ENCODE measurements at regions not wholly inside any gene's neighbourhood (a gene's known extent, or its start where the extent isn't known, plus 50 kb on each side); places are given as distances from the start of the nearest gene placed in this dataset.
"Not testable (repeated sequence)": the region's sequence is repeated elsewhere in the genome, so short reads cannot be mapped to it uniquely, and the experiment has no call there.

DNA sequence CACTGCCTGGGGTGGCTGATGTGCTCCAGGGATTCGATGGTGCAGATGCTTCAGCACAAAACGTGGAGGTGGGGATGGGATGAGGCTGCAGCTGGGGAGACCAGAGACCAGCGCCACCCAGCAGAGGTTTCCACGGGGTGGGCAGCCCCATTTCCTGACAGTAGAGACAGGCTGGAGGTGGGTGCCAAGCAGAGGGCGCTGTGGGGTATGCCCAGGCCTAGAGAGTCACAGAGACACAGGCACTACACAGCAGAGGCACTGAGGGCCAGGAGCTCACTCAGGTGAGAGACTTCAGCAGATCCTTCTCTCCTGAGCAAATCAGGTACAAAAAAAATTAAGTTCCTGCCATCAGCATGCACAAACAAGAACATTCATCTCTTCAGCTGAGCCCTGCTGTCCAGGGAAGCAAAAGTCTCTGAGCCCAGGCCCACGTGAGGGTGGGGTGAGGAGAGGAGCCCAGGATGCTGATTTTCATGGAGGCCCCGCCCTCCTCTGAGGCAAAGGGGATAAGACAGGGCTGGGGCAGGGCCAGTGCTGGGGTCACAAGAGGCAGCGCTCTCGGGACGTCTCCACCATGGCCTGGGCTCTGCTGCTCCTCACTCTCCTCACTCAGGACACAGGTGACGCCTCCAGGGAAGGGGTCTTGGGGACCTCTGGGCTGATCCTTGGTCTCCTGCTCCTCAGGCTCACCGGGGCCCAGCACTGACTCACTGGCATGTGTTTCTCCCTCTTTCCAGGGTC lies 53.1 kb downstream of the GGTLC2 start:
- DNase-seq = no peak

GRCh38 chr22:22698263-22698750 lies 53.9 kb downstream of the GGTLC2 start:
- no peak for DNase-seq

- DNase-seq = no peak
Observed at GRCh38 chr22:22700631-22701030, 56.2 kb downstream of the GGTLC2 start.

DNA sequence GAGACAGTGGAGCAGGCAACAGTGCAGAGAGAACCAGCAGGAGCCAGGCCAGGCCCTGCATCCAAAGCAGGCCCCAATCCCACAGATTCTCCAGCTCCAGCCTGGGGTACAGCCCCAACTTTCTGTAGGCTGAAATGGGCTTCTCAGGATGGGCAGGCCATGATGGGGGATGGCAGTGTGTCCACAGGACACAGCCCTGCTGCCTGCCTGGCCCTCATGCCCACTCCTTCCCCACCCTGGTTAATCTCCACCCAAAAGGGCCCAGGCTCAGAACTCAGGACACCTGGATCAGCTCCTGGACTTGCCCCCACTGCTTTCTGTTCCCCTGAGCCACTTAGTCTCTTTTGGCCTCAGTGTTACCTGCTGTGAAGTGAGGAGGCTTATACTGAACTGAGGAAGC lies 57.1 kb downstream of the GGTLC2 start:
- DNase-seq = not testable (repeated sequence)

GRCh38 chr22:22702237-22703202 lies 58.1 kb downstream of the GGTLC2 start:
- no peak for DNase-seq

GRCh38 chr22:22703203-22703570 lies 58.8 kb downstream of the GGTLC2 start:
- no peak for DNase-seq

- DNase-seq = no peak
Observed at GRCh38 chr22:22703715-22704114, 59.3 kb downstream of the GGTLC2 start.

DNA sequence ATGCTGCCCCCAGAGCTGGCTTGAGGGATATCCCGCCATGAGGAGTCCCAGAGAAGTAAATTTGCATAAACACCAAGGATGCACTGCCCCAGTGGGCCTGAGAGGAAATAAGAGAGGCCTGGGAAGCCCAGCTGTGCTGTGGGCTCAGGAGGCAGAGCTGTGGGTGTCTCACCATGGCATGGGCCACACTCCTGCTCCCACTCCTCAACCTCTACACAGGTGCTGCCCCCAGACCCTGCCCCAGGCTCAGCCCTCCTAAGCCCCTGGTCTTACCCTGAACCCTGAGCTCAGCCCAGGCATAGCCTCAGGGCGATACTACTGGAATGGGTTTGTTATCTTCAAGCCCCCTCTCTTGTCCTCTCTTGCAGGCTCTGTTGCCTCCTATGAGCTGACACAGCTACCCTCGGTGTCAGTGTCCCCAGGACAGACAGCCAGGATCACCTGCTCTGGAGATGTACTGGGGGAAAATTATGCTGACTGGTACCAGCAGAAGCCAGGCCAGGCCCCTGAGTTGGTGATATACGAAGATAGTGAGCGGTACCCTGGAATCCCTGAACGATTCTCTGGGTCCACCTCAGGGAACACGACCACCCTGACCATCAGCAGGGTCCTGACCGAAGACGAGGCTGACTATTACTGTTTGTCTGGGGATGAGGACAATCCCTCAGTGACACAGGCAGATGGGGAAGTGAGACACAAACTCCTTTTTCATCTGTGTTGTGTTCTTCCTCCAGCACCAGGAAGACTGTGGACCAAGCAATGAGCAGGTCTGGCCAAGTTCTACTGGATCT lies 59.9 kb downstream of the GGTLC2 start:
- DNase-seq = no peak

DNA sequence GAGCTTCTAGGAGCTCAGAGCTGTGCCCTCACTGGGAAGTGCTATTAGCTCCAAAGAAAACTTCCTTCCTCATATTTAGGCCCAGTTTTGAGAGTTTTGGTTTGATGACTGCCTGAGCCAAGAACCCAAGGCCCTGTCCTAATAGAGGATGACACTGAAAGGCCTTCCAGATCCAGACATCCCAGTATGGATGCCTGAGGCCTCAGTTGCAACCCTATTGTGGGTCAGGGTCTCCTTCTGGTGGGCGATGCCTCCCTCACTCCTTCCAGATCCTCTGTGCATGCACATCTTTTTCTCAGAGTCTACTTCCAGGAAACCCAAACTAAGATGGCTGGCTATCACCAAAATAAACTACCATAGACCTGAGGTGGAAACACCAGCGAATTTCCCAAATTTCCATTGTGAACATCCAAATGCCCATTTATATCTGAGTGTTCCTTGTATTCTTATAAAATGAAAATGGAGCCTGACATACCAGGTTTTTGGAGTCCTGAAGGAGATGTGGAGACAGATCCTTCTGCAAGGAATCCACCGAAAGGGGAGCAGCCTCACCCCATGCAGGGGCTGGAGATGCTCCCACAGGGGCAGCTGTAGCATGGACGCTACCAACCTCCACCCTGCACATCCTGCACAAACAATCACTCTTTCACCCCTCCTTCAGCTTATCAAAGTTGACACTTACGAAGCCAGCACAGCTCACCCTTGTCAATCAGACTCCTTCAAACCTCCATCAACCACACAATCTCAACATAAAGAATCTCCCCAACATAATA lies 61.1 kb downstream of the GGTLC2 start:
- DNase-seq = no peak

GRCh38 chr22:22706253-22706915 lies 62.0 kb downstream of the GGTLC2 start:
- DNase-seq = no peak

- no peak for DNase-seq
Observed at GRCh38 chr22:22709719-22710445, 65.5 kb downstream of the GGTLC2 start.

DNA sequence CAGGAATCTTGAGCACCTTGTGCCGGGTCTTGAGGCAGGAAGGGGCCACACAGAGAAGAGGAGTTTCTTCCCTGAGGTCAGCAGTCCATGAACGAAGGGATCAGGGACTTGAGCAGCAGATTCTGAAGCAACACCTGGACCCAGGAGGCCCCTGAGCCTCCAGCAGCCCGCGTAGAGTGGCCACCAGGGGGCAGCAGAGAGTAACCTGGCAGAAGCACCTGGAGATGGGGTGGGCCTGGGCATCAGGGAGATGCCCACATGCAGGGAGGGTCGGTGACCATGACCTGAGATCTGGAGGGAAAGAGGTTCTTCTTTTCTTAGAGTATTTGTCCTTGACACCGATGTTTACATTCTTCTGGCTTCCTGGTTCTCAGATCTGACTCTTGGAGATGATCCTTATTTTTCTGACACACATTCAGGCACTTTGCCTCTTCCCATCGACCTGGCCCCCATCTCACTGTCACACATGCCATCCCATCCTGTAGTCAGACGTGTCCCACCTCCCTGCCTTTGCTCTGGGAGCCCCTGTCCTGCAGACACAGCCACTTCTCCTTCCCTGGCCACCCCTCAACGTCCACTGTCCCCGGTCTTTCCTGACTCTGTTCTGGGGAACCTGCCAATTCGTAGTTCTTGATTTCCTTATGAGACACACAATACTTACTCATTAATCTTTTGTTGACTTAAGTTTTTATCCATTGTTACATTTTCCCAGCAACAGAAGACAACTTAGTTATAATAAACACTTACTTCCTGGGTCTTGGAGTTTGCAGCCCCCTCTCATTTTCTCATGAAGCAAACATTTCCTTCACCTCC lies 66.5 kb downstream of the GGTLC2 start:
- DNase-seq = peak; percentile 78

DNA sequence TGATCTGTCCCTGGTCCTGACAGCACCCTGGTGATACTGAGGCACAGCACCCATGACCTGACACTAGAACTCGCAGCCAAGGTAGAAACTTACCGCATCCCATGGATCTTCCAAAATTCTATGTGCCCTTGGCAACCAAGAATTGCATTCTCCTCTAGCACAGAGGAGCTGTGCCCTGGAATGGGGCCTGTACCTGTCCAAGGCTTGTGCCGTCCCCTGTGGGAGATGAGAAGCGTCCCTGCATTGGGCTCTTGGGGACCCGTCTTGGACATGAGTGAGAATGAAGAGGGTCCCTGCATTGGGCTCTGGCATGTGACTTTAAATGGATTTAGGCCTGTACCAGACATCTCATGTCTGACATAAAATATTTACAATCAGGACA lies 67.1 kb downstream of the GGTLC2 start:
- no peak for DNase-seq

DNA sequence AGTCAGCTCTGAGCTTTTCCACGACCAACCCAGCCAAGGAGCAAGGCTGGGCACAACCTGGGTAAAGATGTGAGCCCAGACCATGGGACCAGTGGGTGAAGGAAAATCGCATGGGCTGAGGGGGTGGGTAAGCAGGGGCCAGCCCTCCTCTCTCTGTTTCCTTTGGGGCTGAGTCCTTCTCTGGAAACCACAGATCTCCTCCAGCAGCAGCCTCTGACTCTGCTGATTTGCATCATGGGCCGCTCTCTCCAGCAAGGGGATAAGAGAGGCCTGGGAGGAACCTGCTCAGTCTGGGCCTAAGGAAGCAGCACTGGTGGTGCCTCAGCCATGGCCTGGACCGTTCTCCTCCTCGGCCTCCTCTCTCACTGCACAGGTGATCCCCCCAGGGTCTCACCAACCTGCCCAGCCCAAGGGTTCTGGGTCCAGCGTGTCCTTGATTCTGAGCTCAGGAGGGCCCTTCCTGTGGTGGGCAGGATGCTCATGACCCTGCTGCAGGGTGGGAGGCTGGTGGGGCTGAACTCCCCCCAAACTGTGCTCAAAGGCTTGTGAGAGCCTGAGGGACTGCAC lies 67.8 kb downstream of the GGTLC2 start:
- DNase-seq = no peak

DNA sequence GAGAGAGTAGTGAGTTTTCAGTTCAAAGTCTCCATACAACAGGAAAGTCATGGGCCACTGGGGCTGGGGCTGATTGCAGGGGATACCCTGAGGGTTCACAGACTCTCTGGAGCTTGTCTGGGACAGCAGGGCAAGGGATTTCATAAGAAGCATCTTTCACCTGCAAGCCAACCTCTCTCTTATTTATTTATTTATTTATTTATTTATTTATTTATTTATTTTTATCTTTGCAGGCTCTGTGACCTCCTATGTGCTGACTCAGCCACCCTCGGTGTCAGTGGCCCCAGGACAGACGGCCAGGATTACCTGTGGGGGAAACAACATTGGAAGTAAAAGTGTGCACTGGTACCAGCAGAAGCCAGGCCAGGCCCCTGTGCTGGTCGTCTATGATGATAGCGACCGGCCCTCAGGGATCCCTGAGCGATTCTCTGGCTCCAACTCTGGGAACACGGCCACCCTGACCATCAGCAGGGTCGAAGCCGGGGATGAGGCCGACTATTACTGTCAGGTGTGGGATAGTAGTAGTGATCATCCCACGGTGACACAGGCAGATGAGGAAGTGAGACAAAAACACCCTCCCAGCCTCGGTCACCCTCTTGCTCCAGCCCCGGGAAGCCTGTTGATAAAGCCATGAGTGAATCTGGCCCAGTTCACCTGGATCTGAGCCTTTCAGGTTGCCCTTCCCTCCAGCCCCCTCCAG lies 68.4 kb downstream of the GGTLC2 start:
- DNase-seq = no peak

DNA sequence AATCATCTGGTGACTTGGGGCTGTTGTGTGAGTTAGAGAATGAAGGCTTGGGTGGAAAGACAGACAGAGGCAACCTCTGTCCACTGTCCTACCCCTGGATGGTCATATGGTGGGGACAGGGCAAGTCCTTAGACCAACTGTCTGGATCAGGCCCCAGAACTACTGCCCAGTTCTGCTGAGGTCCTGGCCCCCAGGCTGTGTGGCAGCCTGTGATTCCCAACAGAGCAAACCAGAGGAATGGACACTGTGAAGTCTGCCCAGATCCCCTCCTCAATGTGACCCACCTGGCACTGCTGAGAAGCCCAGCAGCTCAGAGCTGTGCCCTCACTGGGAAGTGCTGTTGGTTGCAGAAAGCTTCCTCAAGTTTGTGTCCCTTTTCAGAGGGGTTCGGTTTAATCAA lies 69.0 kb downstream of the GGTLC2 start:
- DNase-seq = no peak

GRCh38 chr22:22714600-22715335 lies 70.4 kb downstream of the GGTLC2 start:
- DNase-seq = no peak

DNA sequence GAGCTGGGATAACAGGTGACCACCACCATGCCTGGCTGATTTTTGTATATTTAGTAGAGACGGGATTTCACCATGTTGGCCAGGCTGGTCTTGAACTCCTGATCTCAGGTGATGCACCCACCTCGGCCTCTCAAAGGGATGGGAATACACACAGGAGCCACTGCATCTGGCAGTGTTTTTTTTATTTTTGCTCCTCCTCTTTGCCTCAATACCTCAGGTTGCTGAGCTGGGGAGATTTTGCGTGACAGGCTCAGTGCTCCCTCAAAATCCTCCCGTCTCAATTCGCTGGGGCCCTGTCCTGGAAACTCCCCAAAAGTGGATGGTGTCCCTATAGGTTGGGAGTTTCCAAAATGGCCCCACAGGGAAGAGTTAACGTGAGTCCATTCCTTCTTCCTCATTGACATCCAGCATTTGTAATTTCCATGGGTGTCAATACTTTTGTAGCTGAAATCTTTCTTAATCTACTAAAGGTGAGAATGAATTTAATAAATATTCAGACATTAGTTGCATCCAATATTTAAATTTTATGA lies 71.8 kb downstream of the GGTLC2 start:
- DNase-seq = no peak
